Prostate gland (tissue), 2 donors: ENCODE measurements at regions not wholly inside any gene's neighbourhood (a gene's known extent, or its start where the extent isn't known, plus 50 kb on each side); places are given as distances from the start of the nearest gene placed in this dataset.

ENCODE experiments used
- DNase-seq: peaks from one replicate; pipeline ENCODE4 v3.0.0-alpha.2; 2019; ENCODE audit warnings: low spot score
- H3K27ac ChIP-seq, 2 donors: fragments of 200-600 bp; sonication (generic); 2 replicates each; pipeline ENCODE4 v1.5.1; 2017 to 2019
- H3K27me3 ChIP-seq: fragments of 200-600 bp; sonication (generic); replicated peaks from 2 replicates; pipeline ENCODE4 v1.5.1; 2019; ENCODE audit not compliant: insufficient read depth
- H3K36me3 ChIP-seq, 2 donors: fragments of 200-600 bp; sonication (generic); 1 replicate in 1 of 2; 2 replicates in 1 of 2; pipeline versions ENCODE4 v1.5.1 to v1.8.1; 2017 to 2019
- H3K4me1 ChIP-seq: fragments of 200-600 bp; sonication (generic); replicated peaks from 2 replicates; pipeline ENCODE4 v1.5.1; 2019
- H3K4me3 ChIP-seq, 2 donors: fragments of 200-600 bp; sonication (generic); 2 replicates each; pipeline ENCODE4 v1.5.1; 2017 to 2019
- H3K9me3 ChIP-seq: fragments of 200-600 bp; sonication (generic); 2 replicates; pipeline ENCODE4 v1.5.1; 2017
- POLR2A ChIP-seq: fragments of 450-650 bp; IDR thresholded peaks from one replicate; pipeline ENCODE4 v1.6.1; 2016; ENCODE audit warnings: antibody characterized with exemption, mild to moderate bottlenecking
- POLR2AphosphoS5 ChIP-seq: sonication (generic); formaldehyde crosslinking; IDR thresholded peaks from one replicate; pipeline ENCODE4 v1.6.1; 2017; ENCODE audit warnings: antibody characterized with exemption
- WGBS: methylation state at CpG from one replicate; pipeline ENCODE4 v1.1.5; 2018; 5-methylcytosine and 5-hydroxymethylcytosine counted together
- intact Hi-C: fragments of 100-400 bp; cut with DNase I; formaldehyde crosslinking; loops from one replicate; pipeline ENCODE4 v1.14.2; 2022
- TF ChIP-seq, protein P1 (sequence below), 4 experiments: fragments of 200-600 bp in 2 of 4; fragments of 450-650 bp in 2 of 4; sonication (generic) in 2 of 4; IDR thresholded peaks; 1 replicate in 3 of 4; 2 replicates in 1 of 4; pipeline ENCODE4 v1.5.1; 2016 to 2019; ENCODE audit warnings: antibody characterized with exemption in 4 of 4, mild to moderate bottlenecking in 2 of 4, moderate library complexity in 2 of 4

DNA sequence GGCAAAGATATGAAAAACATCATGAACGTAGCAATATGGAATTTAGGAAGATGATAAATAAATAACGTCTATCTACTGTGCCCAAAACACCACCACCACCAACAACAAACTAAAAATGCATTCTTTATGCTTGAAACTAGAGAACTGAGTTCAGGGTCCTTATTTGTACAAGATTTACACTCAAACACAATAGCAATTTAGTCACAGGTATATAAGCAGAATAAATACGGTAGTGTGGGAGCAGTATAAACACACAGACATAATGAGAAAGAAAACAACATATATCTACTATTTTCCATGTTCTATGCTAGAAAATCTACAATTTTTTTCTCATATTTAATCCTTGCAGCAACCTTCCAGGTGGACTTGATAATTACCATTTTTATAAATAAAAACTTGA lies 64.3 kb downstream of the ARL4A start:
- no peaks in the 10 kb centered on the region for H3K4me1 ChIP-seq
- no peak overlapping the region for H3K27ac ChIP-seq
- intact Hi-C loops = no loop called here
- H3K9me3 ChIP-seq = no peaks in the 10 kb centered on the region
- no peak for DNase-seq
- no peaks in the 10 kb centered on the region for H3K36me3 ChIP-seq
- no peak overlapping the region for H3K4me3 ChIP-seq
- 87% methylated on average over 3 of the region's 3 CpGs for WGBS
- TF ChIP-seq POLR2AphosphoS5 (no peak), POLR2A (no peak)
- TF ChIP-seq, protein P1, sequence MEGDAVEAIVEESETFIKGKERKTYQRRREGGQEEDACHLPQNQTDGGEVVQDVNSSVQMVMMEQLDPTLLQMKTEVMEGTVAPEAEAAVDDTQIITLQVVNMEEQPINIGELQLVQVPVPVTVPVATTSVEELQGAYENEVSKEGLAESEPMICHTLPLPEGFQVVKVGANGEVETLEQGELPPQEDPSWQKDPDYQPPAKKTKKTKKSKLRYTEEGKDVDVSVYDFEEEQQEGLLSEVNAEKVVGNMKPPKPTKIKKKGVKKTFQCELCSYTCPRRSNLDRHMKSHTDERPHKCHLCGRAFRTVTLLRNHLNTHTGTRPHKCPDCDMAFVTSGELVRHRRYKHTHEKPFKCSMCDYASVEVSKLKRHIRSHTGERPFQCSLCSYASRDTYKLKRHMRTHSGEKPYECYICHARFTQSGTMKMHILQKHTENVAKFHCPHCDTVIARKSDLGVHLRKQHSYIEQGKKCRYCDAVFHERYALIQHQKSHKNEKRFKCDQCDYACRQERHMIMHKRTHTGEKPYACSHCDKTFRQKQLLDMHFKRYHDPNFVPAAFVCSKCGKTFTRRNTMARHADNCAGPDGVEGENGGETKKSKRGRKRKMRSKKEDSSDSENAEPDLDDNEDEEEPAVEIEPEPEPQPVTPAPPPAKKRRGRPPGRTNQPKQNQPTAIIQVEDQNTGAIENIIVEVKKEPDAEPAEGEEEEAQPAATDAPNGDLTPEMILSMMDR (IDR thresholded peaks at IDR 0.05) = no peak
- no peaks in the 10 kb centered on the region for H3K27me3 ChIP-seq

DNA sequence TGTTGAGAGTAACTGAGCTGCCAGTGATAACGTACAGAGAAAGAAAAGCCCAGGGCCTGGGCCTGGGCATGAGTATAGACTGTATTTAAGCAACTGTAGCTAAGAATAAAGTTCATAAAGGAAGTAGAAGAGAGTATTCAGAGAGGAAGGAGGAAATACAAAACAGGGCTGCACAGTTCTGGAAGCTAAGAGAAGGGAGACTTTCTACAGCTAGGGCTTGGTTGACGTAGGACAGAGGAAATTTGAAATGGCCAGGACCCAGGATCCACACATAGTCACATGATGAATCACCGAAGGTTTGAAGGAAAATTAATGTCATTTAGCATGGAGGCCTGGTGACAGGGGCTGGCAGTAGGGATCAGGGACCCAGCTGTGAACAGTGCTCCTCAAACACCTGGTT lies 66.7 kb downstream of the ARL4A start:
- TF ChIP-seq POLR2A = no peak
- TF ChIP-seq, protein P1 (IDR thresholded peaks at IDR 0.05) = no peak
- no peak for TF ChIP-seq POLR2AphosphoS5
- H3K4me1 ChIP-seq = no peaks in the 10 kb centered on the region
- DNase-seq = no peak
- H3K36me3 ChIP-seq = no peaks in the 10 kb centered on the region
- H3K4me3 ChIP-seq = no peak overlapping the region
- no peak overlapping the region for H3K27ac ChIP-seq
- 84% methylated on average over 3 of the region's 3 CpGs for WGBS
- intact Hi-C loops = no loop called here
- no peaks in the 10 kb centered on the region for H3K9me3 ChIP-seq
- H3K27me3 ChIP-seq = no peaks in the 10 kb centered on the region

DNA sequence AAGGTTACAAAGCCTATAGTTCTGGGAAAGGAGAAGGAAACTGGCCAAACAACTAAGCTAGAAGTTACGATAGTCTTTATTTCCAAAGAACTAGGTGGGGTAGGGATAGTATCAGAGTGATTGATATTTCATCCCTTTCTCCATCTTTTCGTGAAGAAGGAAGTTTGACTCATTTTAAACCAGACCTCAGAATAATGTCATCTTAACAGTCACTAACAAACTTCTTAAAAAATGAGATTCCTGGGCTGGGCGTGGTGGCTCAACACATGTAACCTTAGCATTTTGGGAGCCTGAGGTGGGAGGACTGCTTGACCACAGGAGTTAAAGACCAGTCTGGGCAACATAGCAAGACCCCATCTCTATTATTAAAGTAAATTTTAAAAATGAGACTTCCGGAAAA lies 69.4 kb downstream of the ARL4A start:
- H3K36me3 ChIP-seq = no peaks in the 10 kb centered on the region
- H3K4me3 ChIP-seq = no peak overlapping the region
- H3K27ac ChIP-seq = no peak overlapping the region
- H3K4me1 ChIP-seq = no peaks in the 10 kb centered on the region
- H3K27me3 ChIP-seq = no peaks in the 10 kb centered on the region
- intact Hi-C loops = no loop called here
- 71% methylated on average over 4 of the region's 4 CpGs for WGBS
- H3K9me3 ChIP-seq = no peaks in the 10 kb centered on the region
- TF ChIP-seq POLR2AphosphoS5 (no peak), POLR2A (no peak)
- TF ChIP-seq, protein P1 (IDR thresholded peaks at IDR 0.05) = no peak
- DNase-seq = no peak

DNA sequence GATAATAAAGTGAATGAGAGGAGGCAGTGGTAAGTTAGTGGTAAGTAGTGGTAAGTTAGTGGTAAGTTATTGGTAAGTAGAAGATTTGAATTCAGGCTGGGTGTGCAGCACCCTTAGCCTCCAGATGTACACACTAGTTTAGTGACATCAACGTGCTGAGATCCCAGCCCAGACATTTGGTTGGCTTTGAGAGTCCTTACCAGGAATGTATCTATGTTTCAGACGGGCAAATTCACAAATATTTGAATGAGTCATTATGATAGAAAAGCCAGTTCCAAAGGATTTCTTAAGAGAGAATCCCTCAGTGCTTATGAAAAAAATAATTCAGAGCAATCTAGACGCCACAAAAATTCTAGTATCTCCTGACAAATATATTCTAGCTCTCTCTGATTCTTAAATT lies 70.0 kb downstream of the ARL4A start:
- Histone ChIP-seq H3K4me1 (no peaks in the 10 kb centered on the region), H3K27ac (no peak overlapping the region), H3K4me3 (no peak overlapping the region), H3K9me3 (no peaks in the 10 kb centered on the region), H3K36me3 (no peaks in the 10 kb centered on the region), H3K27me3 (no peaks in the 10 kb centered on the region)
- WGBS = 42% methylated on average over 3 of the region's 3 CpGs
- DNase-seq = no peak
- TF ChIP-seq, protein P1 (IDR thresholded peaks at IDR 0.05) = no peak
- TF ChIP-seq POLR2A = no peak
- no peak for TF ChIP-seq POLR2AphosphoS5
- intact Hi-C loops = no loop called here

DNA sequence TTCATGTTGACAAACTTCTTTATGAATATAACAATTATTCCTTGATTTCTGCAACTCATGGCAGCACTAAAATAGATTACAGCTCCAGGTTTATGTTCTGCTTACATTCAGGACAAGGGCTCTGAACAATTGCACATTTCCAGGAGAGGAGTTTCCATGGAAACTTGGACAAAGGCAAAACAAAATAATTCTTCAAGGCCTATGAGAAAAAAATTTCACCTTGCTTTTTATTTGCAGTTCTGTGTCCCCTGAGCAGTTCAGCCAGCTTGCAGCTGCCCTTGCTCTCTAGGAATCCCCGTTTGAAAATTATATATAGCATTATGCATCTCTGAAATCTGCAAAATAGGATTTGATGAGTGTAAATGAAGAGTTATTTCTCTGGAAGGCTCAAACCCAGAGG lies 71.7 kb downstream of the ARL4A start:
- Histone ChIP-seq H3K9me3 (no peaks in the 10 kb centered on the region), H3K27ac (no peak overlapping the region), H3K4me3 (no peak overlapping the region), H3K36me3 (no peaks in the 10 kb centered on the region), H3K27me3 (no peaks in the 10 kb centered on the region), H3K4me1 (no peaks in the 10 kb centered on the region)
- WGBS = 38% methylated on average over 1 of the region's 1 CpG
- DNase-seq = no peak
- intact Hi-C loops = no loop called here
- TF ChIP-seq, protein P1 (IDR thresholded peaks at IDR 0.05) = no peak
